GM21717 (cell line): ENCODE measurements at regions not wholly inside any gene's neighbourhood (a gene's known extent, or its start where the extent isn't known, plus 50 kb on each side); places are given as distances from the start of the nearest gene placed in this dataset.

Experiments
- ATAC-seq: cut with Tn5 transposase; IDR thresholded peaks from one replicate; pipeline ENCODE4 v1.9.1; 2021; ENCODE audit warnings: mild to moderate bottlenecking, moderate library complexity; ENCODE audit not compliant: unreplicated experiment

- no peak for ATAC-seq
Measured at GRCh38 chr2:217749008-217749407, 253.8 kb downstream of the TNS1 start.

- ATAC-seq, result no peak
Measured at GRCh38 chr2:217746808-217747207, 256.0 kb downstream of the TNS1 start.

GRCh38 chr2:217743966-217744761, 258.6 kb downstream of the TNS1 start:
- no peak for ATAC-seq

- ATAC-seq, result no peak
Measured at GRCh38 chr2:217743407-217743806, 259.4 kb downstream of the TNS1 start.

- ATAC-seq, result no peak
Measured at GRCh38 chr2:217742841-217743240, 260.0 kb downstream of the TNS1 start.

GRCh38 chr2:217742276-217742675, 260.5 kb downstream of the TNS1 start:
- ATAC-seq, result no peak

GRCh38 chr2:217741381-217741955, 261.3 kb downstream of the TNS1 start:
- ATAC-seq, result no peak

GRCh38 chr2:217740756-217741155, 262.0 kb downstream of the TNS1 start:
- ATAC-seq, result no peak

GRCh38 chr2:217740178-217740577, 262.6 kb downstream of the TNS1 start:
- ATAC-seq, result no peak

GRCh38 chr2:217739741-217740140, 263.1 kb downstream of the TNS1 start:
- ATAC-seq, result no peak

- no peak for ATAC-seq
Measured at GRCh38 chr2:217738061-217738460, 264.7 kb downstream of the TNS1 start.

GRCh38 chr2:217736776-217737550, 265.8 kb downstream of the TNS1 start:
- ATAC-seq, result no peak

GRCh38 chr2:217735899-217736298, 266.9 kb downstream of the TNS1 start:
- ATAC-seq, result no peak

GRCh38 chr2:217735034-217735433, 267.8 kb downstream of the TNS1 start:
- no peak for ATAC-seq

GRCh38 chr2:217733461-217733860, 269.3 kb downstream of the TNS1 start:
- ATAC-seq, result no peak

GRCh38 chr2:217732992-217733391, 269.8 kb downstream of the TNS1 start:
- ATAC-seq, result no peak

- no peak for ATAC-seq
Measured at GRCh38 chr2:217731805-217732204, 271.0 kb downstream of the TNS1 start.

- no peak for ATAC-seq
Measured at GRCh38 chr2:217729421-217730053, 273.3 kb downstream of the TNS1 start.

GRCh38 chr2:217727801-217728200, 275.0 kb downstream of the TNS1 start:
- no peak for ATAC-seq

- no peak for ATAC-seq
Measured at GRCh38 chr2:217725409-217725808, 277.4 kb downstream of the TNS1 start.

GRCh38 chr2:217724471-217724870, 278.3 kb downstream of the TNS1 start:
- ATAC-seq, result no peak
